ENCODE measurements at regions not wholly inside any gene's neighbourhood (a gene's known extent, or its start where the extent isn't known, plus 50 kb on each side); places are given as distances from the start of the nearest gene placed in this dataset.

DNA sequence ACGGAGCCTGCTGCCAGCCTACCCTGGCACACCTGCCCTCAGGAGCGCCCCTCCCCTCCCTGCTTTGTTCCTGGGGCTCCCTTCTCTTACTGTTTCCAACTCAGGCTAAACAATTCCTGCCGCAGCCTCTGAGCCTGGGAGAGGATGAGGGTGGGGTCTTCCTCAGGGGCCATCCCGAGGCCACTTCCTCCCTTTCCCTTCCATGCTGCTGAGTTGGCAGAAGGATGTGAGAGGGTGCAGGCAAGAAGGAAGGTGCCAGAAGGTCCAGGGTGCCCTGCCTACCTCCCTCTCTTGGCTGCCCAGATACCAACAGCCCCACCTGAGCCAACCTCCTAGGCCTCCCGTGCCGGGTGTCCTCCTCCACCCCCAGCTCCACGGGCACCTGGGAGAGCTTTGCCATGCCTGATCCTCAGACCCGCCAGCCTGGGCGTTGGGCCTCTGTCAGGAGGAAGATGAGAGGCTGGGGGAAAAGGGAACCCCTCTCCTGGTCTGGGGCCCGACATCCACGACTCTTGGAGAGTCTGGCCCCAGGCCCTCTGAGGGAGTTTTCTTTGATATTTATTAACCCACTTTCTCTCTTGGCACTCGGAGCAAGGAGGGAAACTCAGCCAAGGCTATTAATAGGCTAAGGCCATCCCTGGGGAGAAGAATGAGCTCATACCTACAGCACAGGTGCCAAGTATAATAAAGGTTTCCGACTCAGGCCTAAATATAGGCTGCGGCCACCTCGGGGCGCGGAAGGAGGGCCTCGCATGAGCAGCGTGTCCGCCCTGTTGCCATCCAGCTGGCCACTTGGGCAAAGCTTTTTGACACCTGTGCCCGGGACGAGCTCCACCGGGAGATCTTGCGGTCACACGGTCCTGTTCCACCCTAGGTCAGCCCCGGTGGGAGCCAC is 232.0 kb downstream of the ENGASE start:
- WGBS, 4 donors: 28 to 39% (median 33%) methylated on average over 25 to 26 of the region's 26 CpGs
- ATAC-seq (peak; percentile 76 to 94 (median 92)), DNase-seq (peak in 4 of 5 donors; percentile 35 to 69 (median 54))
- Histone ChIP-seq H3K9me3 (no peaks in the 10 kb centered on the region), H3K4me1 (peaks cover 0 to 28% (median 24%) of the 10 kb centered on the region in 12 donors), H3K27ac (peak overlapping the region in 9 of 12 donors; percentile 5 to 71 (median 26)), H3K27me3 (peaks cover 0 to 14% (median 0%) of the 10 kb centered on the region in 9 donors), H3K4me3 (peak overlapping the region in 1 of 12 donors; percentile 9), H3K36me3 (no peaks in the 10 kb centered on the region)
- intact Hi-C loops (cut with DNase I): no loop called here
- TF ChIP-seq POLR2A (IDR thresholded peaks at IDR 0.05): no peak
- TF ChIP-seq, protein P1, sequence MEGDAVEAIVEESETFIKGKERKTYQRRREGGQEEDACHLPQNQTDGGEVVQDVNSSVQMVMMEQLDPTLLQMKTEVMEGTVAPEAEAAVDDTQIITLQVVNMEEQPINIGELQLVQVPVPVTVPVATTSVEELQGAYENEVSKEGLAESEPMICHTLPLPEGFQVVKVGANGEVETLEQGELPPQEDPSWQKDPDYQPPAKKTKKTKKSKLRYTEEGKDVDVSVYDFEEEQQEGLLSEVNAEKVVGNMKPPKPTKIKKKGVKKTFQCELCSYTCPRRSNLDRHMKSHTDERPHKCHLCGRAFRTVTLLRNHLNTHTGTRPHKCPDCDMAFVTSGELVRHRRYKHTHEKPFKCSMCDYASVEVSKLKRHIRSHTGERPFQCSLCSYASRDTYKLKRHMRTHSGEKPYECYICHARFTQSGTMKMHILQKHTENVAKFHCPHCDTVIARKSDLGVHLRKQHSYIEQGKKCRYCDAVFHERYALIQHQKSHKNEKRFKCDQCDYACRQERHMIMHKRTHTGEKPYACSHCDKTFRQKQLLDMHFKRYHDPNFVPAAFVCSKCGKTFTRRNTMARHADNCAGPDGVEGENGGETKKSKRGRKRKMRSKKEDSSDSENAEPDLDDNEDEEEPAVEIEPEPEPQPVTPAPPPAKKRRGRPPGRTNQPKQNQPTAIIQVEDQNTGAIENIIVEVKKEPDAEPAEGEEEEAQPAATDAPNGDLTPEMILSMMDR (IDR thresholded peaks at IDR 0.05): no peak

DNA sequence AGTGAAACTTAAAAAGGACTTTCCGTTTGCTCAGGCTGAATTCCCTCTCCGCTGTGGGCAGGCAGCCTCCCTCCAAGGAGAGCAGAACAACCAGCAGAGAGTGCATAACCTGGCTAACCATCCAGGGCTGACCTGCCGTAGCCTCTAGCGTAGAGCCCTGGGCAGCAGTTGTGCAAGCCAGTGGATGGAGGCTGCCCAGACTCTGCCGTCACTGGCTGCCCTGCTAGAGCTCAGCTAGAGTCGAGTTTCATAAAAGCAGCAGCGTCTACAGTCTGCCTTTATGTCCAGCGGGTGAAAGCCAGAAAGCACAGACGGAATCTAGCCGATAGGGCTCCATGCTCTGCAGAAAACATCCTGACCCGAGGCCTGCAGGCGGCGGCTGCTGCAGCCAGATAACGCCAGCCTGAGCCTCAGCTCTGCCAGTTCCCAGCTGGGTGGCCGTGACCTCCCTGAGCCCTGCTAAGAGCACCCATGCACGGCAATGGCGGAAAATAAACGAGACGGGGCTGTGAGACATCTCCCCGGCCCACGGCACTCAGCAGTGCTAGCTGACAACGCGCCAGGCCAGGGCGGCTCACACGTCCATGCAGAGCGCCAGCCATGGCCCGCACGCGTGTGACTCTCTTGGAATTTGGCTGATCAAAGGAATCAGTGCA is 231.3 kb downstream of the ENGASE start:
- intact Hi-C loops (cut with DNase I): no loop called here
- peak overlapping the region in 9 of 12 donors; percentile 5 to 71 (median 26) for H3K27ac ChIP-seq
- ATAC-seq (peak; percentile 68 to 82 (median 76)), DNase-seq (peak in 3 of 5 donors; percentile 15 to 62 (median 52))
- no peaks in the 10 kb centered on the region for H3K9me3 ChIP-seq
- H3K27me3 ChIP-seq: peaks cover 0 to 15% (median 0%) of the 10 kb centered on the region in 9 donors
- WGBS, 4 donors: 34 to 48% (median 40%) methylated on average over 19 to 29 of the region's 29 CpGs
- no peaks in the 10 kb centered on the region for H3K36me3 ChIP-seq
- peaks cover 0 to 28% (median 24%) of the 10 kb centered on the region in 12 donors for H3K4me1 ChIP-seq
- peak overlapping the region in 1 of 12 donors; percentile 9 for H3K4me3 ChIP-seq
- no peak for TF ChIP-seq POLR2A (IDR thresholded peaks at IDR 0.05)
- TF ChIP-seq, protein P1 (IDR thresholded peaks at IDR 0.05): no peak

DNA sequence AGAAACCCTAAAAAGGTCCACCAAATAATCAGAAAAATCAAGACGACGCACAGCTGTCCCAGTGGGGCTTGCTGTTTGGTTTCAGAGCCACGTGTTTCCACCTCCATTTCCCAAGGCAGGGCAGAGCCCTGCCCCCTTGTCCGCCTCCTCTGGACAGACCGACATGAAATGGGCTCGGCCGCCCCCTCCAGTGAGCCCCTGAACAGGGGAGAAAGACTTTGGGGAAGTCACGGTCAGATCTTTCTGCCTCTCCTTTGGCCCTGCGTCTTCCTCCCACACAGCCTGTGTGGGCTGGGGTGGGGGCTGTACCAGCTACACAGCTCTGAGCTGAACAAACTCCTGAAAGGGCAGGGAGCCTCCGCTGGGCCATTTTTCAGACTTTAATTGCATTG is 230.7 kb downstream of the ENGASE start:
- Histone ChIP-seq H3K4me1 (peaks cover 0 to 28% (median 24%) of the 10 kb centered on the region in 12 donors), H3K4me3 (peak overlapping the region in 1 of 12 donors; percentile 9), H3K27me3 (peaks cover 0 to 14% (median 0%) of the 10 kb centered on the region in 9 donors), H3K36me3 (no peaks in the 10 kb centered on the region), H3K27ac (peak overlapping the region in 4 of 12 donors; percentile 41 to 71 (median 62)), H3K9me3 (no peaks in the 10 kb centered on the region)
- no peak for TF ChIP-seq POLR2A (IDR thresholded peaks at IDR 0.05)
- TF ChIP-seq, protein P1 (IDR thresholded peaks at IDR 0.05): no peak
- ATAC-seq: no peak
- intact Hi-C loops (cut with DNase I): no loop called here
- no peak for DNase-seq
- 45 to 67% (median 55%) methylated on average over 10 of the region's 10 CpGs for WGBS, 4 donors

GRCh38 chr17:79304884-79305283 is 230.3 kb downstream of the ENGASE start:
- no peak overlapping the region for H3K4me3 ChIP-seq

More at GRCh38 chr17:79304884-79305283, 230.3 kb downstream of the ENGASE start:
- intact Hi-C loops (cut with DNase I): no loop called here
- TF ChIP-seq, protein P1 (IDR thresholded peaks at IDR 0.05): no peak
- whole genome bisulfite sequencing, 4 donors: 33 to 43% (median 37%) methylated on average over 10 to 13 of the region's 13 CpGs
- H3K9me3 ChIP-seq: no peaks in the 10 kb centered on the region
- H3K36me3 ChIP-seq: no peaks in the 10 kb centered on the region
- H3K27ac ChIP-seq: no peak overlapping the region
- peaks cover 0 to 28% (median 24%) of the 10 kb centered on the region in 12 donors for H3K4me1 ChIP-seq
- DNase-seq: no peak
- ATAC-seq: no peak
- H3K27me3 ChIP-seq: peaks cover 0 to 16% (median 0%) of the 10 kb centered on the region in 9 donors
